Islet of Langerhans (tissue), 1 donor: ENCODE measurements at regions not wholly inside any gene's neighbourhood (a gene's known extent, or its start where the extent isn't known, plus 50 kb on each side); places are given as distances from the start of the nearest gene placed in this dataset.
"Not testable (repeated sequence)": the region's sequence is repeated elsewhere in the genome, so short reads cannot be mapped to it uniquely, and the experiment has no call there.

Experiments used
- FAIRE-seq: peaks from one replicate; lab custom pipeline; 2011; peaks lifted over from hg19 to GRCh38; lab: Jason Lieb, UNC

DNA sequence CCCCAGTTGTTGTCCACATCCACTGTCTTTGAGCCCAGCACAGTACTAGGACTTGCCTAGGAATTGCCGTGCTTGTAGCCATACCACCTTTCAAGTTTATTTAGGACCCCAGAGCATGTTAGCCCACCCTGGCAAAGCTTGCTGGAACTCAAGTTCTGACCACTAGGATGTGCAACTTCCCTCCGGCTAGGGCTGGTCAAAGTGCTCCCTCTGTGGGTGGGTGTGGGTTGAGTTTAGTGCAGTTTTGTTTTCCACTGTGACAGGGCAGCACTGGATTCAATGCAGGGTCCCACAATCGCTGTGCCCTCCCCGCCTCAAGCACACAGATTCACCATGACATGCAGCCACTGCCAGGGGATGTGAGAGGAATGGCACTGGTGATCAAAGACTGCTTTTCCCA, 96.0 kb downstream of the RASGEF1B start:
- FAIRE-seq: no peak

DNA sequence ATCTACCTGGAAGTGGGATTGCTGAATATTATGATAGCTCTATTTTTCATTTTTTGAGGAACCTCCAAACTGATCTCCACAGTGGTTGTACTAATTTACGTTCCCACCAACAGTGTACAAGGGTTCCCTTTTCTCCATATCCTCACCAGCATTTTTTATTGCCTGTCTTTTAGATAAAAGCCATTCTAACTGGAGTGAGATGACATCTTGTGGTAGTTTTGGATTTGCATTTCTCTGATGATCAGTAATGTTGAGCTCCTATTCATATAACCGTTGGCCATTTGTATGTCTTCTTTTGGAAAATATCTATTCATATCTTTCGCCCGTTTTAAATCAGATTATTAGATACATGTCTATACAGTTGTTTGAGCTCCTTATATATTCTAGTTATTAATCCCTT, 101.8 kb downstream of the RASGEF1B start:
- FAIRE-seq: no peak

DNA sequence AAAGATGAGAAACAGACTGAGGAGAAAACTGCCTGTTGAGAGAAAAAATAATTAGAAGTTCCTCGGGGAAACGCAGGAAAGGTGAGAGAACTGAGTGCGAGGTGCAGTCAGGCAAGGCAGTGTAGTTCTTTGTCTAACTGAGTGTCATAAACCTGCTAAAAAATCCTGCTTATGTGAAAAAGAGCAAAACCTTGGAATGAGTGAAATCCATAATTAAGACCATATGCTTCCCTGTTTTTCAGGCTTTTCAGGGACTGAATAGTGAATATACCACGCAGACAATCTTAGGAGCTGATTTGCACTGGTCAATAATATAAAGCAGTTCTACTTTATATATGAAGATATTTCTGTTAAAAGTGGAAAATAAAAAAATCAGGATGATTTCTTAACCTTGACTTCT, 104.9 kb downstream of the RASGEF1B start:
- FAIRE-seq: no peak

DNA sequence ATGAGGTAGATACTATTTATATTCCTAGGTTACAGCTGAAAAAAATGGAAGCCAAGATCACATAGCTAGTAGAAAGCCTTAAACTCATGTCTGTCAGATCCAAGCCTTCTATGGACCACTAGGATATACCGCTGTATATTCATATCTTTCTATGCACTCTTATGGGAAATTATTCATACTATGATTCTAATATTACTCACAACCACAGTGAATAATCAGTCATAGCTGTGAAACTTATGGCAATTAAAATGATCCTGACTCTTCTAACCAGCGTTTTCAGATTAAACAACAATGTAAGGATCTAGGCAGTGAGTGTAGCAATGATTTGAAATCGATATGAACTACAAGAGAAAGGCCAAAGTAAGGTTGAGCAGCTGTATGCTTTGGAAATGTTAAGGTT, 111.0 kb downstream of the RASGEF1B start:
- no peak for FAIRE-seq

DNA sequence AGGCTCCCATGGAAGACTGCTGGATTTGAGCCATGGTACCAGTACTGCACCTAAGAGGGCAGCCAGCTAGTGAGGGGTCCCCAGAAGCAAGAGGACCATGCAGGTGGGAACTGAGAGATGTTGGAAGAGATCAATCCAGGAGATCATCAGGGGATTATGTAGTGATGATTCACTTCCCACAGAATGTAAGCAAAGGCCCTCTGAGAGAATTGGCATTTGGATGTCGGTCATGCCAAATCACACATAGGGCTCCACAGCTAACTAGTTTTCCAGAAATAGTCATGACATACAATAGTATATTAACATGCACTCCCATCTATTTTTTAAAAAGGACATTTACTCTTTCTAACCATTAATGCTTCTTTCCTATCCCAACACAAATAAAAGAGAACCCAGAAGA, 112.5 kb downstream of the RASGEF1B start:
- FAIRE-seq: no peak

DNA sequence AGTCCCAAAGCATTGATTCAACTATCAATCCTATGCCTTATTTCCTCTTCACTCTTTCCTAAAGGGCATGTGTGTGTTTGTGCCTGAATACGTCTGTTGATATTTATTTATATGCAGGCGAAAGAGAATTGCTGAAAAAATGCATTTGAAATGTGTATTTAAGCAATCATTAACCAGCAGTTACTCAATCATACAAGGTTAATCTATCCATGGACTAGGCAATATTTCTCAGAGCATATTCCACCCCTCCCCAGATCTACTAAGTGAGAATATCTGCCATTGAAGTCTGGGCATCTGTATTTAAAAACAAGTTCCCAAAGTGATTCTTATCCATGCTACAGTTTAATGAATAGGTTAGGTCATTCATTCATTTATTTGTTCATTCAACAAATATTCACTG, 113.6 kb downstream of the RASGEF1B start:
- FAIRE-seq: no peak

DNA sequence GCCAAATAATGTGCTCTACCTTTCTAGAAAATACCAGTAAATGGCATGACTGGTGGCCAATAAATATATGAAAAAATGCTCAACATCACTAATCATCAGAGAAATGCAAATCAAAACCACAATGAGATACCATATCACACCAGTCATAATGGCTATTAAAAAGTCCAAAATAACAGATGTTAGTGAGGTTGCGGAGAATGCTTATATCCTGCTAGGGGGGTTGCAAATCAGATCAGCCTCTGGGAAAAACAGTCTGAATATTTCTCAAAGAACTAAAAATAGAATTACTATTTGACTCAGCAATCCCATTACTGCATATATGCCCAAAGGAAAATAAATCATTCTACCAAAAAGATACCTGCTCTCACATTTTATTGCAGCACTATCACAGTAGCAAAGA, 115.1 kb downstream of the RASGEF1B start:
- FAIRE-seq: no peak

DNA sequence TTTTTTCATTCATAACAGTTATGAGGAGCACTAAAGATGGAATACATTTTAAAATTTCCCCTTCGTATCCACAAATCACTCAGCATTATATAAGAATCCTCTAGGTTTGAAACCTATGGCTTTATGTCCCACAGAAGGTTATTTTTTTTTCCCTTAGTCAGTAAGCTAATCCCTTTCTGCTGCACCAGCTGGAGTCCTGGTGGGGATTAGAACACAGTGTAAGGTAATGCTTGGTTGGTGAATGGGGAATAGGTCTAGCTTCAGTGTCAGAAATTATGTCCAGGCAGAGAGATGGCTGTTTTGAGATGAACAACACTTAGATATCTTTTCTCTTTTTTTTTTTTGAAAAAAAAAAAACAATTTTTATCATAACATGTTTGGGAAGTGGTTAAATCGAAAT, 116.6 kb downstream of the RASGEF1B start:
- FAIRE-seq: no peak

DNA sequence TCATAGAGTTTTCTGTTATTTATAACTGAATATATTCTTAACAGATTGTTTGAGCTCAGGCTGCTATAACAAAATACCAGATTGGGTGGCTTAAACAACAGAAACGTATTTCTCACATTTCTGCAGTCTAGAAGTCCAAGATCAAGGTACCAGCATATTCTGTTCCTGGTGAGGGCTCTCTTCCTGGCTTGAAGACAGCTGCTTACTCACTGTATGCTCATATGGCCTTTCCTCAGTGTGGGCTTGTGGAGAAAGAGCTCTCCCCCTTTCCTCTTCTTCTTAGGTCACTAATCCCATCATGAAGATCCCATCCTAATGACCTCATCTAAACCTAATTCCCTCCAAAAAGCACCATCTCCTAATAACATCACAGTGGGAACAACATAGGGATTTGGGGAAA, 117.8 kb downstream of the RASGEF1B start:
- no peak for FAIRE-seq

DNA sequence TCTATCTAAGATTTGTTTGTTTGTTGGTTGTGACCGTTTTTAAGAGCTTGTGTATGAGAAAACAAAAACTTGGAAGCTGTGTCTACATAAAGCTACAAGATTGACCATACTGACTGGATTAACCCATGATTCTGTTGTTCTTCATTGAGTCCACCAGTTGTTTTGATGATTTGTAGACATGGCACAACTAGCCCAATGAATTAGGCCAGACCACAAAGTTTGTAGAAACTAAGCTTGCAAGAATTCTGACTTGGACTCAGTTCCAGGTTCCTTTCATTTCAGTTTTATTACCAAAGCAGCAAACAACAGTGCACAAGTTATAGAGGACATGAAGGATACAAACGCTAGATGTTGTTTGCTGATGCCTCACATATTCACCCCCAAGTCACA, 119.3 kb downstream of the RASGEF1B start:
- FAIRE-seq: no peak

DNA sequence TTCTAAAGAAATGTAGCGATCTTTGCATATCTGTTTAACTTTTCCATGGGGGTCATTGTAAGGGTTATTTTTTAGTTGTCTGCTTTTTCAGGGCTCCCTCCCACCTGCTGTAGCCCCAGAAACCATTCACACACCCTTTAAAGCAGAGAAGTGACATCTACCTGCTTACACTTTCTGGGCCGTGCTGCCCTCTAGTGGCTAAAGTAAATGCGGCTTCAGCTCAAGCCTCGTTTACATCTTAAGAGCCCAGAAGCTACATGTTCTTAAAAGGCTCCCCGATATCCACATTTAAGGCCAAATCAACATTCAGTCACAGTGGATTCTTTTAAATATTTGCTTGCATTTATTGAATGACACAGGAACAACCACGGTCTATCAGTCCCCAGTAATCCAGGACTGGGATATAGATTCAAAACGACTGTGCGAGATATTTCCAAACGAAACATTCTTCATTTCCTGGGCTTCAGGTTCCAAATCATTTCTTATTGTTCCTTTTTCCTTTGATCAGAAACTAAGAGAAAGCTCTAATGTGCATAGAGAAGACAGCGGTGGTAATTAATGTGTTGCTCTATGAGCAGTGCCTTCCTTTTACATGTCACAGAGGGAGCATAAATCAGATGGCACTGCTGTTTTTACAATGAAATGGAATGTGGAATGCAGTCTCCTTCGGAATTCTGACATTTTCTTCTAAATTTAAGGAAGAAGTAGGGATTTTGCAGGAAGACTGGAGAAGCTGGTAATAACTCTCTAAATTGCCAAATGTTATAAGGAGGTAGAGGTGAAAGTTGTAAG, 119.9 kb downstream of the RASGEF1B start:
- peak; percentile 88 for FAIRE-seq

DNA sequence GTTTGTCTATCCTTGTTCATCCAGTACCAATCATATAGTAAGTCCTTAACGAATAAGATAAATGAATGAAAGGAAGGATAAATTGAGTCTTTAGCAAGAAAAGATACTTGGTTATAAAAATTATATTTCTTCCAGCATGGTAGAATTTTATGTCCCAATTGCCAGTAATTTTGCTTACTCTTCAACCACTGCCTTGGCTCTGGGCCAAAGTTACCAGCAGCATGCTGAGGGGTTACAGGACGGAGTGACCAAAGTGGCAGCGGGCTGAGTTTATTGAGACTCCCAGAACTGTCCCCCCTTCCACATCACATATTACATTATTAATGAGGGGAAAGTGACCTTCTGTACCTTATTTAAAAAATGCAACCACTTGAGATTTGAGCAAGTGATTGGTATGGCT, 121.7 kb downstream of the RASGEF1B start:
- FAIRE-seq: no peak

DNA sequence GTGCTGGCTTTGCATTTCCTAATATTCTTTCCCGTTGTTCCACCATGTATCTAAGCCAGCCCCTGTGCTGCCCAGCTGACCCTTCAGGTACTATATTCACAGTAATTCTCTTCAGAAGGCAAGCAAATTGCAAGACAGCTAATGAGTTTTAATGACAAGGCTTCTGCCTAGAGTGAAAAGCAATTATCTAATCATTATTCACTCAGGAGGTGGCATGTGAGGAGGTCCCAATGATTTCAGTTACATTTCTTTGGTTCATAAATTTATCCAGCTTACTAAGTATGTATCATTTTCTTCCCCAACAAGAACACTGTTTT, 123.0 kb downstream of the RASGEF1B start:
- FAIRE-seq: no peak

DNA sequence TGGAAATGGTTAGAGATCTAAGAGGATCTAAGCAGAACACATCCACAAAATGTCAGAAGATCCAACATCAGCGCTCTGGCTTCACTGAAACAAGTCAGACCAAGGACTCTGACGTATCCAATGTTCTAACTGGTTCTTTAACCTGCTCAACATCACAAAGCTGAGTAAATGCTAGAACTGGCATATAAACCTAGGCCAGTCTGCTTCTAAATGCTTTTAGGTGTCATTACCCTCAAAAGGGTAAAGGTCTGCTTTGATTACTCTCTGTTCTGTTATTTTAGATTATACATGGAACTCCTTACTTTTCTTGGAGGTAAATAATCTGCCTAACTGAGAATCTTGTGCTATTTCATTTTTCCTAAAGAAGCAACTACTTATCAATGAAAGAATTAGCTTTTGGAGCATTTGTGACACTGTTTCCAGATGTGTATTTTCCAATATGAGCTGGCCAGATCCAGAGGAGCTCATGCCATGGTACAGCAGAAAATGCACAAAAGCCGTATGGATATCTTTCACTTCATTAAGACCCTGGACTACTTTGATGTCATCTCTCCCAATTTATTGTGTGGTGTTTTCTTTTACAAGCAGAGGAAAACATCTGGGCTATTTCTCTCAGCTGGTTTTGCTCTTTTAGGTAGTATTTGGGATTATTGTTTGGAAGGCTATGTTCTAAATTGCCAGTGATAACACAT, 123.5 kb downstream of the RASGEF1B start:
- no peak for FAIRE-seq

DNA sequence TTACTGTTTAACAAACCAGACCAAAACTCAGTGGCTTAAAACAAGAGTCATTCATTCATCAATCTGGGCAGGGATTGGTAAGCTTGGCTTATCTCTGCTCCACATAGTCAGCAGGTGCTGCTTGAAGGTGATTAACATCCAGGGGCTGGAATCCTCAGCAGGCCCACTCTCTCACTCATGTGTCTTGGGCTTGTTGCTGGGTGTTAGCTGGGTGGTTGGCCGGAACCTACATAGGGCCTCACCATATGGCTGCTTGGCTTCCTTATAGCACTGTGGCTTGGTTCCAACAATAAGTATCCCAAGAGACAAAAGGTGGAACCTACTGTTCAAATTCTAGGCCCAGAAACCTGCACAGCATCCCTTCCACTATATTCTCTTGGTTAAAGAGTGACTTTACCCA, 125.0 kb downstream of the RASGEF1B start:
- FAIRE-seq: no peak

DNA sequence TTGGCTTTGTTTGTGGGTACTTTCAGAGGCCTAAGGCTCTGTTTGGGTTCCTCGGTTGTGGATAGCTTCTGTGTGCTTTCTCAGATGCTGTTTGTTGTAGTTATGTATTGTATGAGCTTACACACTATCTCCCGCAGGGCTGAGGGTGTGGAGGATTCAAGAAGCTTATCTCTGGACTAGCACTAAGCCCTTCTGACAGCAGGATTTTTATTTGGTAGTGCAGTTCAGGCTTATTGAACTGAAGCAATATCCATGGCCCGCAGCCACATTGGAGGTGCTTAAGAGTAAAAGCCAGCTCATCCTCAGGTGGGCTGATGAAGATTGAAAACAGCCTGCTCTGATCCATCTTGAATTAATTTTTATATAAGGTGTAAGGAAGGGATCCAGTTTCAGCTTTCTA, 128.2 kb downstream of the RASGEF1B start:
- FAIRE-seq: no peak

DNA sequence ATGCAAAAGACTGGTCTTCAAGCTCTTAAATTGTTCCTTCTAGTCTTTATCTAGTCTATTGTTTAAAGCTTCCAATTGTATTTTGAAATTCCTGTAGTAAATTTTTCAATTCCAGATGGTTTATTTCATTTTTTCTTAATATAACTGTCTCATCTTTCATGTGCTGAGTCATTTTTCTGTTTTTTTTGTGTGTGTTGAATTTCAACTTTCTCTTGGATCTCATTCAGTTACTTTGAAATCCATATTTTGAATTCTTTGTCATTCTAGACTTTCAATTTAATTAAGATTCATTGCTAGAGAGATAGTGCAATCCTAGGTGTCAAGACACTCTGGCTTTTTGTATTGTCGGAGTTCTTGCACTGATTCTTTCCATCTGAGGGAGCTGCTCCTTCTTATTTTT, 128.0 kb upstream of the PRKG2 start:
- peak; percentile 68 for FAIRE-seq

DNA sequence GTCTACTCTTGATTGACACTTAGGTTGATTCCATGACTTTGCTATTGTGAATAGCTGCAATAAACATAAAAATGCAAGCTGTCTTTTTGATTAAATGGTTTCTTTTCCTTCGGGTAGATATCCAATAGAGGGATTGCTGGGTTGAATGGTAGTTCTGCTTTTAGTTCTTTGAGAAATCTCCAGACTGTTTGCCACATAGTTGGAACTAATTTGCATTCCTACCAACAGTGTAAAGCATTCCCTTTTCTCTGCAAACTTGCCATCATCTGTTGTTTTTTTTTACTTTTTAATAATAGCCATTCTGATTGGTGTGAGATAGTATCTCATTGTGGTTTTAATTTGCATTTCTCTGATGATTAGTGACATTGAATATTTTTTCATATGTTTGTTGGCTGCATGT, 122.2 kb upstream of the PRKG2 start:
- no peak for FAIRE-seq

DNA sequence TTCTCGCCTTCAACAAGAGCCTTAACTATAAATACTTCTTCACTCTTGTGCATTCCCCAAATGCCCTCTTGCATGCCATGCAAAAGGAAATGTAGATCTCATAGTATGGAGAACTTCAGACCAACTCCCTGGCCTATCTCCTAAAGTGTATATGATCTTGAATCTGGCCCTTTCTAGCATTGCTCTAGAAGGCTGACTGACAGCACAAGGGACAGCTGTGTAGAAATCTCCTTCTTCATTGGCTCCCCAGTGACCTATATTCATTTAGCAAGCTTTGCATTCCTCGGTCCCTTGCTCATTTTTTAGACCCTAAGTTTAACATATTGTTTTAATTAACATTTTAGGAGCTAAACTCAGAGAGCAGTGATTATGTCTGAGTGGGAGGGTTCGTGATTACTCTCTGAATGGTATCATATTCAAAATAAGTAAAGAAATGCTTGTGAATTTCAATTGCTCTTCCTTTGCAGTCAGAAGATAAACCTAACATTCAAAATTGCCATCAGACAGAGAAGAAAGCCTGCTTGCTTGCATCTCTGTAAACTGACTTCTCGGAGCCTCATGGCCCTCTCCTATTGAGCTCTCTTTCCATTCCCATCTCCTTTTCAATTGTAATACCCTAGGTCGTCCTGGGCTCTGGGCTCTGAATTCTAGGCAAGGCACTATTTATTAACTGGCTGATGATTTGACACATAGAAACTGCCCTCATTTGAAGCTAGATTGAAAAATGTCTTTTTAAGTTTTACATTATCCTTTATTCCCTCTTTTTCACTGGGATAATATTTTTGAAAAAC, 120.3 kb upstream of the PRKG2 start:
- no peak for FAIRE-seq

DNA sequence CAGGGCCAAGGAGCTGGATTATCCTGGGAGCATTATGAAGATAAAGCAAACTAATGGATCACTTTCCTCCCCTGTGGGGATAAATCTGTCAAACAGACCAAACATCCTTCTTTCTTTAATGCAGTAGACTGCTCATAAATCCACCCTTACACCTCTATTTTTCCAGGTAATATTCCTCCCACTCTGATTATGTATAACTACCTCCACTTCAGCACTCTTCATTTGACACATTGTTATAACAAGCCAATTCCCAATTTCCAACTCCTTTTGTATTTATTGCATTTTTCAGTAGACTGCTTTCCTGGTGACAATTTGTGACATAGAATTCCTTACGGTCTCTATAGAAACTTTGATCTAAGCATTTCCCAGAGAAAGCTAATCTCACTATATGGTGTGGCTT, 115.0 kb upstream of the PRKG2 start:
- FAIRE-seq: no peak

DNA sequence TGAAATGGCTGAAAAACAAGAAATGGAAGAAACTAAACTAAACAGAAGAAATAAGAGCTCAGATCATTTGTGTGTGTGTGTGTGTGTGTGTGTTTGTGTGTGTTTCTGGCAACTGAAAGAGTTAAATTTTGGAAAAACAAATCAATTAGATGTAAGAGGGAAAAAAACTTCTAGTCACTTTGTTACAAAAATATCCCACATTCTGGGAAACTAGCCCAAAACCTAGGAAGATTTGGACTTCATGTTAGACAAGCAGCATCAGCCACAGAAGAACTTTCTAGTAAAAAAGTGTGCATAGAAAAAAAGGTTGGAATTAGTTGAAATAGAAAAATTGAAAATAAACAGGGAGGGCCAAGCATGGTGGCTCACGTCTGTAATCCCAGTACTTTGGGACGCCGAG, 111.6 kb upstream of the PRKG2 start:
- FAIRE-seq: no peak

DNA sequence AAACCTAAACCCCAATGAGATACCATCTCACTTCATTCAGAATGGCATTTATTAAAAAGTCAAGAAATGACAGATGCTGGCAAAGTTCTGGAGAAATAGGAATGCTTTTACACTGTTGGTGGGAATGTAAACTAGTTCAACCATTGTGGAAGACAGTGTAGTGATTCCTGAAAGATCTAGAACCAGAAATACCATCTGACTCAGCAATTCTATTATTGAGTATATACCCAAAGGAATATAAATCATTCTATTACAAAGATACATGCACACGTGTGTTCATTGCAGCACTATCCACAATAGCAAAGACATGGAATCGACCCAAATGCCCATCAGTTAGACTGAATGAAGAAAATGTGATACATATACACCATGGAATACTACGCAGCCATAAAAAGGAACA, 109.6 kb upstream of the PRKG2 start:
- FAIRE-seq: not testable (repeated sequence)

DNA sequence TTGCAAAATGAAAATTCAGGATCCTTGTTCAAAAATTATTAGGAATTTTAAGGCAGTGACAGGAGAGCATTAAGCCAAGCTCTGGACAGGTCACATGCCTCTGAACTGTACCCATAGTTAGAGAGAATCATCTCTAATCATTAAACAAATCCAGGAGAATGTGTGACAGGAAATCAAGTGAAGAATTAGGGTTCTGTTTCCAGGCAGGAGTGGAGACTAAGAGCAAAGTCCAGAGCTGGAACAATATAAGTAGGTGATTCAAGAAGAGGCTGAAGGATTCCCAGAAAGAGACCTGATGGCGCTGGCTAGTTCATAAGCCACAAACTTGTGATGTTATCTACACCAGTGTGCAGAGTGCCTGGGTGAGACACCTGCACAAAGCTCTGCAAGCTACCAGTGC, 104.6 kb upstream of the PRKG2 start:
- FAIRE-seq: peak; percentile 13
